Bronchial epithelial cell (primary cell): ENCODE measurements at regions not wholly inside any gene's neighbourhood (a gene's known extent, or its start where the extent isn't known, plus 50 kb on each side); places are given as distances from the start of the nearest gene placed in this dataset.
"Not testable (repeated sequence)": the region's sequence is repeated elsewhere in the genome, so short reads cannot be mapped to it uniquely, and the experiment has no call there.

Experiments used
- DNase-seq: peaks from one replicate; pipeline ENCODE4 v3.0.0-alpha.2; 2010; ENCODE audit warnings: low read depth
- FAIRE-seq: peaks from 2 replicates; lab custom pipeline; 2011; peaks lifted over from hg19 to GRCh38; lab: Jason Lieb, UNC
- H3K27me3 ChIP-seq: 2 replicates; pipeline ENCODE4 v1.5.1; 2011; ENCODE audit warnings: low read length; ENCODE audit not compliant: control insufficient read depth, insufficient read depth
- H3K36me3 ChIP-seq: 2 replicates; pipeline ENCODE4 v1.5.1; 2011; ENCODE audit warnings: low read length; ENCODE audit not compliant: control insufficient read depth, insufficient read depth
- H3K4me3 ChIP-seq: 2 replicates; pipeline ENCODE4 v1.5.1; 2011; ENCODE audit warnings: mild to moderate bottlenecking, low read depth, low read length, control low read depth
- CTCF ChIP-seq: IDR thresholded peaks from 2 replicates; pipeline ENCODE4 v1.5.1; 2011; ENCODE audit warnings: mild to moderate bottlenecking, moderate library complexity, low read length, control low read depth, inconsistent platforms; ENCODE audit not compliant: insufficient read depth, severe bottlenecking

- DNase-seq (no peak), FAIRE-seq (no peak)
- no peak for TF ChIP-seq CTCF
- H3K27me3 ChIP-seq = no peaks in the 10 kb centered on the region
- no peak overlapping the region for H3K4me3 ChIP-seq
- no peaks in the 10 kb centered on the region for H3K36me3 ChIP-seq
These were observed 142.3 kb upstream of the FBXO11 start for GRCh38 chr2:48048476-48049171.

GRCh38 chr2:48049371-48049770, 143.1 kb upstream of the FBXO11 start:
- no peak for FAIRE-seq
- no peak for TF ChIP-seq CTCF

GRCh38 chr2:48050711-48051110, 144.4 kb upstream of the FBXO11 start:
- Histone ChIP-seq H3K36me3 (no peaks in the 10 kb centered on the region), H3K4me3 (no peak overlapping the region), H3K27me3 (no peaks in the 10 kb centered on the region)
- DNase-seq = no peak
- TF ChIP-seq CTCF = no peak
- no peak for FAIRE-seq

More at GRCh38 chr2:48049371-48049770, 143.1 kb upstream of the FBXO11 start:
- no peak for DNase-seq
- H3K4me3 ChIP-seq = no peak overlapping the region
- H3K27me3 ChIP-seq = no peaks in the 10 kb centered on the region
- no peaks in the 10 kb centered on the region for H3K36me3 ChIP-seq

- Histone ChIP-seq H3K27me3 (no peaks in the 10 kb centered on the region), H3K4me3 (no peak overlapping the region), H3K36me3 (no peaks in the 10 kb centered on the region)
- DNase-seq = no peak
- TF ChIP-seq CTCF = no peak
- no peak for FAIRE-seq
These were observed 153.7 kb upstream of the FBXO11 start for GRCh38 chr2:48059975-48060374.

- FAIRE-seq, H3K27me3 ChIP-seq, DNase-seq, H3K4me3 ChIP-seq, H3K36me3 ChIP-seq: not testable (repeated sequence)
These were observed 155.4 kb upstream of the FBXO11 start for GRCh38 chr2:48061656-48062055.

GRCh38 chr2:48065096-48065495, 158.8 kb upstream of the FBXO11 start:
- no peak for TF ChIP-seq CTCF
- peak; percentile 83 for DNase-seq

More at GRCh38 chr2:48065096-48065495, 158.8 kb upstream of the FBXO11 start:
- H3K36me3 ChIP-seq = no peaks in the 10 kb centered on the region
- H3K27me3 ChIP-seq = no peaks in the 10 kb centered on the region
- peak; percentile 83 for FAIRE-seq
- no peak overlapping the region for H3K4me3 ChIP-seq
